ENCODE measurements at regions not wholly inside any gene's neighbourhood (a gene's known extent, or its start where the extent isn't known, plus 50 kb on each side); places are given as distances from the start of the nearest gene placed in this dataset.

GRCh38 chr13:111526922-111527321, 206.5 kb downstream of the TEX29 start:
- H3K79me2 ChIP-seq (ENCODE audit: insufficient read depth, low read length): no peaks in the 10 kb centered on the region
- H3K4me2 ChIP-seq (ENCODE audit: low read length): no peak overlapping the region
- no peaks in the 10 kb centered on the region for H3K36me3 ChIP-seq (ENCODE audit: insufficient read depth, low read length)
- no peaks in the 10 kb centered on the region for H3K27me3 ChIP-seq (ENCODE audit: insufficient read depth, low read length)
- H3K9me3 Mint-ChIP-seq (ENCODE audit: unreplicated experiment): no peaks in the 10 kb centered on the region
- H3K36me3 Mint-ChIP-seq (ENCODE audit: low read depth, unreplicated experiment): no peaks in the 10 kb centered on the region
- H3K9me3 ChIP-seq (ENCODE audit: insufficient read depth, low read depth, low read length): peaks cover 6% of the 10 kb centered on the region
- no peak overlapping the region for H3K4me3 ChIP-seq (ENCODE audit: insufficient read depth, low read depth, low read length)
- H4K20me1 ChIP-seq (ENCODE audit: insufficient read depth, low read length): no peaks in the 10 kb centered on the region
- H3K4me1 Mint-ChIP-seq (ENCODE audit: low read depth, unreplicated experiment): no peaks in the 10 kb centered on the region
- TF ChIP-seq CTCF (IDR thresholded peaks at IDR 0.05; ENCODE audit: insufficient read depth, low read depth, low read length): no peak
- no peak overlapping the region for H3K27ac ChIP-seq (ENCODE audit: low read depth, low read length)
- no peaks in the 10 kb centered on the region for H3K4me1 ChIP-seq (ENCODE audit: insufficient read depth, low read length)
- peaks cover 25% of the 10 kb centered on the region for H3K27me3 Mint-ChIP-seq (ENCODE audit: low read depth, unreplicated experiment)
- H3K9ac ChIP-seq (ENCODE audit: low read length): no peak overlapping the region
- no peak overlapping the region for H3K4me3 Mint-ChIP-seq (ENCODE audit: unreplicated experiment)
- H3K27ac Mint-ChIP-seq (ENCODE audit: unreplicated experiment): no peak overlapping the region
- H2AFZ ChIP-seq (ENCODE audit: low read depth, low read length): no peak overlapping the region
- FAIRE-seq: no peak
- DNase-seq (ENCODE audit: low read depth): no peak

- Mint-ChIP-seq H3K9me3 (ENCODE audit: unreplicated experiment) (no peaks in the 10 kb centered on the region), H3K4me3 (ENCODE audit: unreplicated experiment) (no peak overlapping the region), H3K27ac (ENCODE audit: unreplicated experiment) (no peak overlapping the region), H3K4me1 (ENCODE audit: low read depth, unreplicated experiment) (no peaks in the 10 kb centered on the region), H3K36me3 (ENCODE audit: low read depth, unreplicated experiment) (no peaks in the 10 kb centered on the region), H3K27me3 (ENCODE audit: low read depth, unreplicated experiment) (peaks cover 32% of the 10 kb centered on the region)
- H3K4me2 ChIP-seq (ENCODE audit: low read length): no peak overlapping the region
- H3K9ac ChIP-seq (ENCODE audit: low read length): no peak overlapping the region
- TF ChIP-seq CTCF (IDR thresholded peaks at IDR 0.05; ENCODE audit: insufficient read depth, low read depth, low read length): no peak
- TF ChIP-seq EZH2 (IDR thresholded peaks at IDR 0.05; ENCODE audit: insufficient read depth, low read length): no peak
- H2AFZ ChIP-seq (ENCODE audit: low read depth, low read length): no peak overlapping the region
- H3K79me2 ChIP-seq (ENCODE audit: insufficient read depth, low read length): no peaks in the 10 kb centered on the region
- FAIRE-seq (no peak), DNase-seq (ENCODE audit: low read depth) (no peak)
- H3K9me3 ChIP-seq (ENCODE audit: insufficient read depth, low read depth, low read length): peaks cover 6% of the 10 kb centered on the region
- no peaks in the 10 kb centered on the region for H4K20me1 ChIP-seq (ENCODE audit: insufficient read depth, low read length)
- H3K27me3 ChIP-seq (ENCODE audit: insufficient read depth, low read length): peaks cover under 1% of the 10 kb centered on the region
- no peaks in the 10 kb centered on the region for H3K36me3 ChIP-seq (ENCODE audit: insufficient read depth, low read length)
- H3K27ac ChIP-seq (ENCODE audit: low read depth, low read length): no peak overlapping the region
- no peaks in the 10 kb centered on the region for H3K4me1 ChIP-seq (ENCODE audit: insufficient read depth, low read length)
- no peak overlapping the region for H3K4me3 ChIP-seq (ENCODE audit: insufficient read depth, low read depth, low read length)
These were observed 207.3 kb downstream of the TEX29 start for GRCh38 chr13:111527614-111528229.

DNA sequence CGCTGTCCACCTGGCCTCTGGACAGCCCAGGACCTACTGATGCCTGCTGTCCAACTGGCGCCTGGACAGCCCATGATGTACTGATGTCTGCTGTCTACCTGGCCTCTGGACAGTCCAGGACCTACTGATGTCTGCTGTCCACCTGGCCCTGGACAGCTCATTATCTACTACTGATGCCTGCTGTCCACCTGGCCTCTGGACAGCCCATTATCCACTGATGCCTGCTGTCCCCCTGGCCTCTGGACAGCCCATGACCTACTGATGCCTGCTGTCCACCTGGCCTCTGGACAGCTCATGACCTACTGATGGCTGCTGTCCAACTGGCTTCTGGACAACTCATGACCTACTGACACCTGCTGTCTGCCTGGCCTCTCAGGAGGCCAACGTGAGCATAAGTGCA, 208.1 kb downstream of the TEX29 start:
- Histone ChIP-seq H3K4me3 (ENCODE audit: insufficient read depth, low read depth, low read length) (no peak overlapping the region), H3K27me3 (ENCODE audit: insufficient read depth, low read length) (peaks cover 4% of the 10 kb centered on the region), H3K27ac (ENCODE audit: low read depth, low read length) (no peak overlapping the region), H4K20me1 (ENCODE audit: insufficient read depth, low read length) (no peaks in the 10 kb centered on the region), H3K79me2 (ENCODE audit: insufficient read depth, low read length) (no peaks in the 10 kb centered on the region), H3K9me3 (ENCODE audit: insufficient read depth, low read depth, low read length) (peaks cover 6% of the 10 kb centered on the region), H3K36me3 (ENCODE audit: insufficient read depth, low read length) (no peaks in the 10 kb centered on the region), H3K4me2 (ENCODE audit: low read length) (no peak overlapping the region), H3K4me1 (ENCODE audit: insufficient read depth, low read length) (no peaks in the 10 kb centered on the region), H3K9ac (ENCODE audit: low read length) (no peak overlapping the region), H2AFZ (ENCODE audit: low read depth, low read length) (no peak overlapping the region)
- no peak for TF ChIP-seq CTCF (IDR thresholded peaks at IDR 0.05; ENCODE audit: insufficient read depth, low read depth, low read length)
- TF ChIP-seq EZH2 (IDR thresholded peaks at IDR 0.05; ENCODE audit: insufficient read depth, low read length): no peak
- Mint-ChIP-seq H3K27ac (ENCODE audit: unreplicated experiment) (no peak overlapping the region), H3K36me3 (ENCODE audit: low read depth, unreplicated experiment) (no peaks in the 10 kb centered on the region), H3K9me3 (ENCODE audit: unreplicated experiment) (no peaks in the 10 kb centered on the region), H3K4me3 (ENCODE audit: unreplicated experiment) (no peak overlapping the region), H3K27me3 (ENCODE audit: low read depth, unreplicated experiment) (peaks cover 40% of the 10 kb centered on the region), H3K4me1 (ENCODE audit: low read depth, unreplicated experiment) (no peaks in the 10 kb centered on the region)
- FAIRE-seq: no peak
- no peak for DNase-seq (ENCODE audit: low read depth)
